Stimulated activated CD8-positive, alpha-beta memory T cell treated with anti-CD3 and anti-CD28 coated beads, Interleukin-7, amount 100 ng/mL, for 4 hours (primary cell): ENCODE measurements at regions not wholly inside any gene's neighbourhood (a gene's known extent, or its start where the extent isn't known, plus 50 kb on each side); places are given as distances from the start of the nearest gene placed in this dataset.
"Not testable (repeated sequence)": the region's sequence is repeated elsewhere in the genome, so short reads cannot be mapped to it uniquely, and the experiment has no call there.

Experiments
- DNase-seq, 2 donors: peaks; one replicate each; pipeline ENCODE4 v3.0.0-alpha.2; 2020; ENCODE audit warnings: low read depth in 2 of 2

GRCh38 chr16:65279576-65279975 is 157.7 kb upstream of the CDH11 start:
- DNase-seq, result no peak

DNA sequence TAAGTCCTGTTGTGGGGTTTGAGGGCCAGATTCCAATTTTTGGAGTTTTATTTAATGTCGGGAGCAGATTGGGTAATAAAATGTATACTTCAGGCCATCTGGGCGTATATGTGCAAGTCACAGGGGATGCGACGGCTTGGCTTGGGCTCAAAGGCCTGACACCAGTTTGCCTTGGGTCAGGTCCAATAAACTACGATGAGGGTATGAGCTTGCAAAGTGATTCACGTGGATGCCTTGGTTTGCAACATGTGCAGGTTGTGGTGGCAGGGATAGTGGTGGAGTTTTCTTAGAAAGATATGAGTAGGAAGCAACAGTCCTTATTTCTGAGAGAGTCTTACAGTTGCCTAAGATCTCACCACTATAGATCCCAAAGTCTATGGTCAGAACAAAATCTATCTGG is 157.0 kb upstream of the CDH11 start:
- DNase-seq, result no peak

DNA sequence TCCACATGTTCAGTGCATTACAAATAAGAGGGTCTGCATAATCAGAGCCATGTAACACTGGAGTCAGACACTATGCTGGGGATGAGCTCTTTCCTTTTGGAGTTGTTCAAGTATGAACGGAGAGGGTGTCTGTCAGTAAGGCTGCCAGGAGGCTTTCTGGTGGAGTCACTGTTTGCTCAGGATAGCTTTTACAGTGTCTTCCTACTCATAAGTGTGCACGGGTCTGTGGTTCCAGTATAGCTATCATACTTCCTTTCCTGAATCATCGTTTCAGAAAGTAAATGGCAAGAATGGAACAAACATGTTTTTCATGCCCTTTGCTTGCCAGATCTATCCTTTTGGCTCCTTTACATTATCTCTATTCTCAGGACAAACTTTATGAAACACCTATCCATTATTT is 152.7 kb upstream of the CDH11 start:
- no peak for DNase-seq

- DNase-seq, result no peak
Measured at GRCh38 chr16:65272699-65273414, 151.0 kb upstream of the CDH11 start.

DNA sequence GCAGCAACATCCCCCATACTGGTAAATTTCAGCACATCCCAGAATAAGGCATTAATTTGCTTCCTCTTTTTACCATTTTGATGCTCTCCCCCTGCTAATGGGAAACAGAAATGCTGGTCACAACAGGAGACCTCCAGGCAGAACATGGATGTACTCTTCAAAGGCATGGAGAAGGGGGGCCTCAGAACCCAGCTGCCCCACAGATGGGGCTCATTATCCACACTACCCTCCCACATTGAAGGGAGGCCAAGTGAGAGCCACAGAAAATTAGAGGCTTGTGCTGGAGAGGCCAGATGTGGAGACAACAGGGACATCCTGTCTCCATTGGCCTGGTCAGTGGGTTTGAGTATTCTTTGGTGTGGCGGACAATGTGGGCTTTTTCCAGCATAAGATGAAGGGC is 150.1 kb upstream of the CDH11 start:
- no peak for DNase-seq

GRCh38 chr16:65268331-65268730 is 146.5 kb upstream of the CDH11 start:
- no peak for DNase-seq

GRCh38 chr16:65263896-65264295 is 142.0 kb upstream of the CDH11 start:
- DNase-seq, result no peak

- no peak for DNase-seq
Measured at GRCh38 chr16:65260746-65261145, 138.9 kb upstream of the CDH11 start.

DNA sequence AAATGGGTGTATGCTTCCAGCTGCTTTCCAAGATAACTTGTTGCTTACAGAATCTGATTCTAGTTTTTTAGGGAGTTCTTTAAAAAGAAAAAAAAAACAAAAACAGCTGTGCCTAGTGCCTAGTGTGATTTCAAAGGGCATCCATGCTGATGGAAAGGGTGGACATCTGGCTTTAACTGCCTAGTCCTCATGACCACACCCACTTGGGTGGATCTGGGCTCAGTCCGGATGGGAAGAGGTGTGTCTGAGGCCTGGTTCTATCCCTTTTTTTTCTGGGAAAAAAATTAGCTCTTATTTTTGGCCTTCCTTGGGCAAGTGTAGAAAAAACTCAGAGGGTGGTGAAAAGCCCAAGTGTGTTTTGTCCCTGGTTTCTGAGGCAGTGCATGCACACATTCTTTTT is 132.3 kb upstream of the CDH11 start:
- DNase-seq, result no peak

DNA sequence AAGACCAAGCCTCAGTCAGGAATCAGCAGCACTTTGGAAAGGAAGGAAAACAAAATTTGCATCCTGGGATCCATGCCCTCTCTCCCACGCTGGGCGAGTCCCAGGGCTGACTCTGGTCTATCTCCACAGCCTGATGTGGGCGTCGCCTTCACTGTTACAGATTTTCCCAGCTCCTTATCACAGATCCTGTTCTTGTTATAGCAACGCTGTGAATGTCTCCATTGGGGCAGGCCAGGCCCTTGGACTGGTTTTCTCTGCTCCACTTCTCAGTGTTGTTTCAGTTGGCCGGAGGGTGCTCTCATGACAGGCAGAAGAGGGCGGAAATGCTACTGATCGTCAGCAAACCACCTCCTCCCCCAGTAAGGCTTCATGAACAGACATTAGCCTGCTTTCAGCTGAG is 127.9 kb upstream of the CDH11 start:
- DNase-seq, result no peak

GRCh38 chr16:65244787-65245186 is 122.9 kb upstream of the CDH11 start:
- DNase-seq, result no peak

DNA sequence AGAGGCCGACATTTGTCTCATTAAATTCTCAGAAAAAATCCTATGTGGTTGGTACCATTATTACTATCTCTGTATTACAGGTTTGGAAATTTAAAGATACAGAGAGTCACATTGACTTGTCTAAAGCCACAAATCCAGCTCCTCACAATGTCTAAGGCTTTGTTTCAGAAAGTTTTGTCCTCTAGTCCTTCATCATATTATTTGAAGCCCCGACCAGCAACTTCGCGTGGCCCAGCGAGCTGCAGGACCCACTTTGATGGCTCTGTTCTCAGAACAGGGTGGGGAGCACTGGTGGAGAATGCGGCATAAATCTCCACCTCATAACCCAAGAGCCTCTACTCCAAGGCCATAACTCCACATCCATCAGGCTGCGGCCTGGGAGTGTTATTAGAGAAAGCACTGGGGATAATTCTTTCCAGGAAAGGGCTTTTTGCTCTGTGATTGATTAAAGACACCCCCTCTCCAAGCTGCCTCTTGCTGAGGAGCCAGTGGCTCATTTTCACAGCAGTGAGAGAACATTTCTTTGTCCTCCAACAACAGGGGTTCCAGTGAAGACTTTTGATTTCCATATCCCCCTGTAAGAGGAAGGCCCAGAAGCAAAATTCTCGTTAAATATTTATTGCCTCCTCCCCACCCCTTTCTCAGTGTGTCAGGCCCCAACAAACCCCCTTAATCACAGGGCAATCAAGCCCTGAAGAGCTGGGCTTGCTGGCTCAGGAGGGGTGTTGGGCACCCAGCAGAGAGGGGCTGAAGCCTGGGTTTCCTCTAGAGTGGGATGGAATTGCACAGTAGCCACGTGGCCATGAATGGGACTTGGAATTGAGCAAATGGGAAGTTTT is 113.7 kb upstream of the CDH11 start:
- no peak for DNase-seq

GRCh38 chr16:65234721-65235320 is 113.0 kb upstream of the CDH11 start:
- not testable (repeated sequence) for DNase-seq

DNA sequence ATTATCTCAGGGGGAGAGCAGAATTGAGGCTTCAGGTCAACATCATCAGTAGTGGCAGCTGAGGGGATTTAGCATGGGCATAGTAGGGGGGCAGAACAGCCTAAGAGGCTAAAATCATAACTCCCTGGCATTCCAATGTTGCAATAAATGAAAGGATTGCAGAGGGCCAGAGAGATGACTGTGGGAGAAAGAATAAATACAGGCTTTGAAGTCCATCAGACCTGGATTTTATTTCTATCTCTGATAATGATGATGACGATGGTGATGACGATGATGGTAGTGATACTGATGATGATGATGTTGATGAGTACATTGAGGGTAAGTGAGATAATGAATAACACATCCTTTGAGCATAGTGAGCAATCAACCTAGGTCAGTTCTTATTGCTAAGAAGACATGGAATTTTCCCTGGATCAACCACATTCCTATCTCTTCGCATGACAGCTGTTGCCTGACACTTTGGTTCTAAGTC is 107.4 kb upstream of the CDH11 start:
- no peak for DNase-seq

GRCh38 chr16:65227150-65227835 is 105.4 kb upstream of the CDH11 start:
- DNase-seq, result no peak

DNA sequence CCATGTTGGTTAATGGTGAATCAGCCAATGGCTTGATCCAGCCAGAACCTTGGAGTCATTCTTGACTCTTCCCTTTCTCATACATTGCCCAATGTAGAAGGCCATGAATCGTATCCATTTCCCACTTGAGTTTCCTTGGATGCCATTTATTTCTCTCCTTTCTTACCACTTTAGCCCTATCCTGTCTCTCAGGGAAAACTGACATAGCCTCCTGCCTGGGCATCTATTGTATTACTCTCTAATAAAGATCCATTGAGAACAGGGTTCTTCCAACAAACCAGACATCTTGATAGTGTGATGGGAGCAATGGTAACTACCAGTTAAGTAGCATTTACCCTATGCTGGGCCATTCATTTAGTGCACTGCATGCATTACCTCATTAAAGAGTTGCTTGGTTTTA is 104.2 kb upstream of the CDH11 start:
- no peak for DNase-seq

DNA sequence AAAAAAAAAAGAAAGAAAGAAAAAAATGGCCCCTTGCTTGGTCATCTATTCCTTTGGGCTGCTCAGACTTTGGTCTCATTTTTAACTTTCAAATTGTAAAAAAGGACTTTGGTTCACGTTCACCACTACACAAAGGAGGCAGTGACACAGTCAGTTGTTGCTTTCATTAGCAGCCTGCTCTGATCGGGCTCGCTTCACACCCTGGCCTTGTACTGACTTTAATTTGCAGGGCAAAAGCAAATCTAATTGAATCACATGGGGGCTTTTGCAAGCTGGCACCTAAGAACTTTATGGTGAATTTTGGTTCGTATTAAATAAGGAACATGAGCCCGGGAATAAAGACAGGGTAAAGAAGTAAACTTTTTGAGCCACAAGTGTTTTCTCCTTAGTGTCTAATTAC is 103.6 kb upstream of the CDH11 start:
- no peak for DNase-seq

GRCh38 chr16:65224994-65225393 is 103.1 kb upstream of the CDH11 start:
- DNase-seq, result no peak

DNA sequence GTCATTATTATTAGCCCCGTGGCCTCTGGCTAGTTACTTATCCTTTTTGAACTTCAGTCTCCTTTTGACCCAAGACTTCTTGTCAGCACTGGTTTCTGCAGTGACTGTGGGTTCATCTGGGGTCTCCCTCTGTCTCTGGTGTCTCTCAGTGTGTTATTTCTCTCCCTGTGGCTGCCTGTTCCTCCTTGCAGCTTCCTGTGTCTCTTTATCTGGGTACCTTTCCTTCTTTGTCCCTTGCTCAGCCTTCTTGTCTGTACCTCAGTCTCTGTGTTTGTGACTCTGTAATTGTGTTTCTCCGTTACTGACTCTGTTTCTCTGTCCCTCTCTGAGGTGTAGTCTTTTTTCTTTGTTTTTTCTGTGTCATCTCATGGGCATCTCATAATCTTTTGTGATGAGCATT is 102.6 kb upstream of the CDH11 start:
- DNase-seq, result no peak

DNA sequence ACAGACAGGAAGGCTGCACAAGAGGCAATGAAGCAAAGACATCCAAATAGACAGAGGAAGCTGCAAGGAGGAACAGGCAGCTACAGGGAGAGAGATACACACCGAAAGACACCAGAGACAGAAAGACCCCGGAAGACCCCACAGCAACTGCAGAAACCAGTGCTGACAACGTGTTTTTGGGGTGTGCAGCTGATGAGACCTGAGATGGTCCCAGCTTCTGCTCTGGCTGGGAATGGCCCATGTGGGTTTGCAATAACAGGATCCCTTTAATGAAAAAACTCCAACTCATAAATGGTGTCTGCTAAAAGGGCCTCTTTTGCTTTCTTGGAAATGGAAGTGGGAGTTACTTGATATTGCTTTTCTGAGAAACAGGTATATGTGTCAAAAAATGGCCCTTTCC is 101.5 kb upstream of the CDH11 start:
- DNase-seq, result no peak

DNA sequence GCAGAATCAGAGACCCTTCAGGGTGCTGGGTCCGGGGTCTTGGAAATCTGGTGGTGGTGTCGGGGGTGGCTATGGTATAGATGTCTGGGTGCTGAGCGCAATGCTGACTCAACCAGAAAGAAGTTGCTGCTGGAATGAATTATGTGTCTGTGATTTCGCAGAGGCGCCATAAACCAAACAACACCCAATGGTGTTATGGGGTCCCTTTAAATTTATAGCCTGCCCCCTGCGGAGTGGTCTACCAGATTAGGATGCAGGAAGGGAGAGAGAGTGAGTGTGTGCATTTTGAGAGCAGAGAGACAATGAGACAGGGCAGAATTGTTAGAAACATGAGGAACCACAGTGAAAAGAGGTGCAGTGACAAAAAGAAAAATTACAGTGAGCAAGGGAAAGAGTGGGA is 100.7 kb upstream of the CDH11 start:
- no peak for DNase-seq

GRCh38 chr16:65222049-65222448 is 100.2 kb upstream of the CDH11 start:
- DNase-seq, result no peak
